Renal cortical epithelial cell (primary cell): ENCODE measurements at regions not wholly inside any gene's neighbourhood (a gene's known extent, or its start where the extent isn't known, plus 50 kb on each side); places are given as distances from the start of the nearest gene placed in this dataset.

Experiments
- DNase-seq: peaks from one replicate; pipeline ENCODE4 v3.0.0-alpha.2; 2011; ENCODE audit warnings: low read depth

GRCh38 chr1:87273291-87273690 is 55.4 kb upstream of the LMO4 start:
- no peak for DNase-seq

DNA sequence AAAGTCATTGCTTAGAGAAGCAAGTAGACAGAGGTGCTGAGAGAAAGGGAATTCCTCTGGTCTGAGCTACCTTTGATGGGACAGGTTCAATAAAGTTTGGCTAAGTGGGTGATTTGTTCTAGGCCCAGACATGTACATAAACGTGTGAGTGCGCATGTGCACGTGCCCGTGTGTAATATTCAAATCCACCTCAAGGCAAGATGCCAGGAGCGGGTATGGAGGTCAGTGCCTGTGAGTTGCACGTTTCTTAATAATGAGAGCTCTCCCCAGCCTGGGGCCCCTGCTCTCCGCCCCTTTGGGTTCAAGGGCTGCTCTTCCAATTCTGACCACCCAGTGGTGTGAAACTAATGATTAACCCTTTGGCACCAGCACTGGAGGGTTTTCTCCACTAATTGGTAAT is 53.8 kb upstream of the LMO4 start:
- no peak for DNase-seq

DNA sequence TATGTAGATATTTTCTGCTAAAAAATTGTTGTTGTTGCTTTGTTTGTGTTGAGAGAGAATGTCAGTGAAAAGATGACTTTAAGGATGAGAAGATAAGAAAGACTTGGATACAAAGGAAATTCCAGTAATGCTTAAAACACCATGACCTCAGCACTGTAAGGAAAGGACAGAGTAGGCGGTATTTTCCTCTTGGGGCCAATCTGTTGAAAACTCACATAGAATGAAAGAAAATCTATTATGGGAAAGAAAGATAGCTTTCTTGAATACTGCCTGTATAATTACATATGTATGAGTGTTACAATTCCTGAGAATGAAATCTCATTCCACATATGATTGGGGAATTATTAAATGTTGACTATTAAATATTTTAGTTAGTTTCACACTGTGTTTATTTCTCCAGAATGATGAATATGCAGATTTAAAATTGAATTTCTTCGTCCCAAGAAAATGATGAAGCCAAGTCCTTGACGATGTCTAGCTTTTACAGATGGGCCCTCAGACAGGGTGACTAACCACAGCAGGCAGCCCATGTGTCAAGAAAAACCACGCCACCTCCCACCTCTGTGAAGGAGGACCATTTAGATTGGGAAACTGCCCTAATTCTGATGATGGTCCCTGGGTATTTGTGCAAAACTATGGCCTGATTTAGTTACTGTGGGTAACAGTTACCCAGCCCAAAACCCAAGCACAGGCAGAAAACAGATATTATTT is 49.7 kb upstream of the LMO4 start:
- no peak for DNase-seq
